ENCODE measurements at regions not wholly inside any gene's neighbourhood (a gene's known extent, or its start where the extent isn't known, plus 50 kb on each side); places are given as distances from the start of the nearest gene placed in this dataset.

DNA sequence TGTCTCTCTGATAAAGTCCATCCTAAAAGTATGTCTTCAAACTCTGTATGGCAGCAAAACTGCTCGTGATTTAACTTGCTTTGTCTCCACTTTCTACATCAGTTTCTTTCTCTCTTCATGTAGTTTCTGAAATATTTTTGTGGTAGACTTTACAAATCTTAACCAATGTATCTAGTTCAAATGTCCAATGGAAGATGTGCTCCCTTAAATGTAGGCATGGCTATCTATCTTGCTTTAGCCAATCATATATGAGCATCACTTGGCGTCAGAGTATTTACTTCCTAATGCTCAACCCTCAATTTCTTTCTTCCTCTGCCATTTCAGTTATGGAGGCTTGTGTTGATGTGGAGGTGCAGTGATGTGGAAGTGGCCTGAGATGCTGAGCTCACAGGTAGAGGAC, 206.1 kb upstream of the ZNF608 start:
- Histone ChIP-seq H3K36me3 (ENCODE audit: control insufficient read depth, insufficient read depth, low read length) (no peaks in the 10 kb centered on the region), H3K4me3 (ENCODE audit: low read depth in 2 of 2, low read length in 2 of 2) (no peak overlapping the region), H3K4me1 (ENCODE audit: control insufficient read depth, insufficient read depth, low read length) (no peaks in the 10 kb centered on the region; the same call in 1 of the 2 replicates), H3K27ac (ENCODE audit: low read length) (no peak overlapping the region), H3K9me3 (ENCODE audit: control insufficient read depth, insufficient read depth, low read depth, low read length) (no peaks in the 10 kb centered on the region), H3K27me3 (ENCODE audit: control insufficient read depth, insufficient read depth, low read length) (no peaks in the 10 kb centered on the region)
- intact Hi-C loops (cut with micrococcal nuclease; ENCODE audit: unreplicated experiment) (no loop called here), in situ Hi-C loops (cut with HindIII; ENCODE audit: low pct_unique_long_range_greater_than_20kb, low sequenced_read_pairs) (no loop called here)
- POLR2A ChIA-PET, result interaction anchor here (0.6 kb wide), 1 partner anchor 1542 kb away, joined by 5 read pairs; no protein-coding TSS in a partner anchor
- no peak for ATAC-seq
- no peak for DNase-seq (ENCODE audit: low read depth, low spot score)
- no TSS peak for BruUV-seq (replicated peaks)
- CTCF ChIA-PET, result no interaction called here
- TF ChIP-seq CTCF (IDR thresholded peaks at IDR 0.05), result no peak
- TF ChIP-seq REST (IDR thresholded peaks at IDR 0.05; ENCODE audit: insufficient read depth in 1 of 2, low read depth in 2 of 2, low read length in 1 of 2), result no peak
- no peak for TF ChIP-seq TCF7L2 (IDR thresholded peaks at IDR 0.05; ENCODE audit: low read depth, low read length)
- no peak for TF ChIP-seq POLR2AphosphoS5 (IDR thresholded peaks at IDR 0.05; ENCODE audit: low read depth, low read length)

GRCh38 chr5:124954784-124955183, 208.3 kb upstream of the ZNF608 start:
- no peak for ATAC-seq
- Histone ChIP-seq H3K4me3 (ENCODE audit: low read depth in 2 of 2, low read length in 2 of 2) (no peak overlapping the region), H3K36me3 (ENCODE audit: control insufficient read depth, insufficient read depth, low read length) (no peaks in the 10 kb centered on the region), H3K27me3 (ENCODE audit: control insufficient read depth, insufficient read depth, low read length) (no peaks in the 10 kb centered on the region), H3K9me3 (ENCODE audit: control insufficient read depth, insufficient read depth, low read depth, low read length) (no peaks in the 10 kb centered on the region), H3K27ac (ENCODE audit: low read length) (no peak overlapping the region; the same call in 1 of the 2 replicates), H3K4me1 (ENCODE audit: control insufficient read depth, insufficient read depth, low read length) (no peaks in the 10 kb centered on the region; the same call in 1 of the 2 replicates)
- DNase-seq (ENCODE audit: low read depth, low spot score), result no peak
- ChIA-PET POLR2A (no interaction called here), CTCF (no interaction called here)
- no peak for TF ChIP-seq SIN3A (IDR thresholded peaks at IDR 0.05; ENCODE audit: borderline replicate concordance, insufficient read depth, low read depth, low read length)
- TF ChIP-seq TCF7L2 (IDR thresholded peaks at IDR 0.05; ENCODE audit: low read depth, low read length), result no peak
- no peak for TF ChIP-seq CTCF (IDR thresholded peaks at IDR 0.05)
- TF ChIP-seq REST (IDR thresholded peaks at IDR 0.05; ENCODE audit: insufficient read depth in 1 of 2, low read depth in 2 of 2, low read length in 1 of 2), result no peak
- no peak for TF ChIP-seq POLR2AphosphoS5 (IDR thresholded peaks at IDR 0.05; ENCODE audit: low read depth, low read length)
- in situ Hi-C loops (cut with HindIII; ENCODE audit: low pct_unique_long_range_greater_than_20kb, low sequenced_read_pairs) (no loop called here), intact Hi-C loops (cut with micrococcal nuclease; ENCODE audit: unreplicated experiment) (no loop called here)
- BruUV-seq (replicated peaks), result no TSS peak
